Right lobe of liver (tissue), 4 donors: ENCODE measurements at regions not wholly inside any gene's neighbourhood (a gene's known extent, or its start where the extent isn't known, plus 50 kb on each side); places are given as distances from the start of the nearest gene placed in this dataset.
"Not testable (repeated sequence)": the region's sequence is repeated elsewhere in the genome, so short reads cannot be mapped to it uniquely, and the experiment has no call there.

Experiments
- CTCF ChIP-seq, 4 donors: fragments of 200-600 bp in 3 of 4; fragments of 450-650 bp in 1 of 4; IDR thresholded peaks; one replicate each; pipeline versions ENCODE4 v1.5.1 to v1.8.0; 2016 to 2022; ENCODE audit warnings: antibody characterized with exemption in 4 of 4, mild to moderate bottlenecking in 2 of 4
- POLR2A ChIP-seq: fragments of 450-650 bp; IDR thresholded peaks from one replicate; pipeline ENCODE4 v1.6.1; 2017; ENCODE audit warnings: antibody characterized with exemption, mild to moderate bottlenecking
- donor health status: DM: no; HTN: no; CAD: no.
- donor health status: DM: no; HTN: no; CAD: no.
- donor health status: DM: no; HTN: yes; CAD: no.

DNA sequence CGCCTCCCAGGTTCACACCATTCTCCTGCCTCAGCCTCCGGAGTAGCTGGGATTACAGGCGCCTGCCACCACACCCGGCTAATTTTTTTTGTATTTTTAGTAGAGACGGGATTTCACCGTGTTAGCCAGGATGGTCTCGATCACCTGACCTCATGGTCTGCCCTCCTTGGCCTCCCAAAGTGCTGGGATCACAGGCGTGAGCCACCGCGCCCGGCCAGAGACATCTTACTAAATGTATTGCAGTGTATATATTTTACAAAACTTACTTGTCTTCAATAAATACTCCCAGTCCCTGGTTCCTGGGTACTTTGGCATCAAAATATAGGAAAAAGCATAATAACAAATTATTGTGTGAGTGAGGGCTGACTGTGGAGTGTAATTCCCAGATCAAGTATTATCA lies 1053.7 kb downstream of the OLFM4 start:
- not testable (repeated sequence) for TF ChIP-seq CTCF (IDR thresholded peaks at IDR 0.05); POLR2A
